HAP-1 (cell line): ENCODE measurements at regions not wholly inside any gene's neighbourhood (a gene's known extent, or its start where the extent isn't known, plus 50 kb on each side); places are given as distances from the start of the nearest gene placed in this dataset.

ENCODE experiments used
- DNase-seq, 2 experiments: peaks; one replicate each; pipeline ENCODE4 v3.0.0-alpha.2; 2016 to 2020; ENCODE audit warnings: low spot score in 2 of 2
- H3K27me3 ChIP-seq: fragments of 250-450 bp; sonication (Bioruptor Pico); 2 replicates; pipeline ENCODE4 v1.5.1; 2020; ENCODE audit warnings: low read depth, mild to moderate bottlenecking, moderate library complexity
- H3K36me3 ChIP-seq: fragments of 250-450 bp; sonication (Bioruptor Pico); replicated peaks from 2 replicates; pipeline ENCODE4 v1.5.1; 2020; ENCODE audit warnings: mild to moderate bottlenecking
- H3K4me1 ChIP-seq: fragments of 250-450 bp; sonication (Bioruptor Pico); 2 replicates; pipeline ENCODE4 v1.5.1; 2020; ENCODE audit warnings: mild to moderate bottlenecking
- H3K4me3 ChIP-seq: fragments of 250-450 bp; sonication (Bioruptor Pico); 2 replicates; pipeline ENCODE4 v1.5.1; 2020; ENCODE audit warnings: mild to moderate bottlenecking, moderate library complexity
- H3K9me3 ChIP-seq: fragments of 250-450 bp; sonication (Bioruptor Pico); 2 replicates; pipeline ENCODE4 v1.5.1; 2020; ENCODE audit warnings: mild to moderate bottlenecking, moderate library complexity
- in situ Hi-C: fragments of 300-500 bp; cut with MboI; formaldehyde crosslinking; loops from 3 replicates; pipeline ENCODE4 v1.14.3; 2020; ENCODE audit warnings: low sequenced_read_pairs, inconsistent platforms, mixed read lengths

GRCh38 chr9:89993678-89994630, 389.1 kb downstream of the GADD45G start:
- no peak for DNase-seq
- in situ Hi-C loops = no loop called here
- H3K9me3 ChIP-seq = no peaks in the 10 kb centered on the region

GRCh38 chr9:89994988-89995613, 390.3 kb downstream of the GADD45G start:
- no peak overlapping the region for H3K4me3 ChIP-seq
- in situ Hi-C loops = no loop called here
- no peaks in the 10 kb centered on the region for H3K4me1 ChIP-seq
- H3K36me3 ChIP-seq = no peaks in the 10 kb centered on the region
- DNase-seq = no peak
- no peaks in the 10 kb centered on the region for H3K9me3 ChIP-seq
- H3K27me3 ChIP-seq = no peaks in the 10 kb centered on the region

More at GRCh38 chr9:89993678-89994630, 389.1 kb downstream of the GADD45G start:
- H3K27me3 ChIP-seq = no peaks in the 10 kb centered on the region
- H3K4me1 ChIP-seq = no peaks in the 10 kb centered on the region
- no peak overlapping the region for H3K4me3 ChIP-seq
- H3K36me3 ChIP-seq = no peaks in the 10 kb centered on the region

GRCh38 chr9:89996116-89996515, 391.3 kb downstream of the GADD45G start:
- no peak for DNase-seq
- Histone ChIP-seq H3K4me3 (no peak overlapping the region), H3K9me3 (no peaks in the 10 kb centered on the region), H3K27me3 (no peaks in the 10 kb centered on the region), H3K4me1 (no peaks in the 10 kb centered on the region), H3K36me3 (no peaks in the 10 kb centered on the region)
- in situ Hi-C loops = no loop called here

- no peaks in the 10 kb centered on the region for H3K9me3 ChIP-seq
- no peak for DNase-seq
- no peaks in the 10 kb centered on the region for H3K36me3 ChIP-seq
- no peaks in the 10 kb centered on the region for H3K4me1 ChIP-seq
- no peak overlapping the region for H3K4me3 ChIP-seq
- in situ Hi-C loops = no loop called here
- no peaks in the 10 kb centered on the region for H3K27me3 ChIP-seq
Observed at GRCh38 chr9:89996773-89997172, 392.0 kb downstream of the GADD45G start.

- no peaks in the 10 kb centered on the region for H3K36me3 ChIP-seq
- H3K27me3 ChIP-seq = no peaks in the 10 kb centered on the region
Observed at GRCh38 chr9:89998633-89999032, 393.8 kb downstream of the GADD45G start.

GRCh38 chr9:89999176-89999533, 394.3 kb downstream of the GADD45G start:
- no peak for DNase-seq
- H3K4me3 ChIP-seq = no peak overlapping the region
- in situ Hi-C loops = no loop called here
- H3K9me3 ChIP-seq = no peaks in the 10 kb centered on the region
- no peaks in the 10 kb centered on the region for H3K27me3 ChIP-seq
- H3K4me1 ChIP-seq = no peaks in the 10 kb centered on the region
- H3K36me3 ChIP-seq = no peaks in the 10 kb centered on the region

More at GRCh38 chr9:89998633-89999032, 393.8 kb downstream of the GADD45G start:
- DNase-seq = no peak
- Histone ChIP-seq H3K4me1 (no peaks in the 10 kb centered on the region), H3K4me3 (no peak overlapping the region), H3K9me3 (no peaks in the 10 kb centered on the region)
- in situ Hi-C loops = no loop called here

GRCh38 chr9:89999534-90000370, 394.9 kb downstream of the GADD45G start:
- Histone ChIP-seq H3K9me3 (no peaks in the 10 kb centered on the region), H3K4me3 (no peak overlapping the region), H3K27me3 (no peaks in the 10 kb centered on the region), H3K4me1 (no peaks in the 10 kb centered on the region), H3K36me3 (no peaks in the 10 kb centered on the region)
- in situ Hi-C loops = no loop called here
- no peak for DNase-seq

- Histone ChIP-seq H3K36me3 (no peaks in the 10 kb centered on the region), H3K4me1 (no peaks in the 10 kb centered on the region), H3K4me3 (no peak overlapping the region), H3K27me3 (no peaks in the 10 kb centered on the region), H3K9me3 (no peaks in the 10 kb centered on the region)
- in situ Hi-C loops = no loop called here
- DNase-seq = no peak
Observed at GRCh38 chr9:90000925-90001324, 396.1 kb downstream of the GADD45G start.

- in situ Hi-C loops = no loop called here
- Histone ChIP-seq H3K4me1 (no peaks in the 10 kb centered on the region), H3K4me3 (no peak overlapping the region), H3K9me3 (no peaks in the 10 kb centered on the region), H3K36me3 (no peaks in the 10 kb centered on the region), H3K27me3 (no peaks in the 10 kb centered on the region)
- DNase-seq = no peak
Observed at GRCh38 chr9:90001747-90002146, 396.9 kb downstream of the GADD45G start.

GRCh38 chr9:90002397-90003271, 397.8 kb downstream of the GADD45G start:
- no peaks in the 10 kb centered on the region for H3K27me3 ChIP-seq
- H3K4me1 ChIP-seq = no peaks in the 10 kb centered on the region
- H3K36me3 ChIP-seq = no peaks in the 10 kb centered on the region
- no peak for DNase-seq
- H3K4me3 ChIP-seq = no peak overlapping the region
- in situ Hi-C loops = no loop called here
- H3K9me3 ChIP-seq = no peaks in the 10 kb centered on the region

- H3K4me1 ChIP-seq = no peaks in the 10 kb centered on the region
- no peaks in the 10 kb centered on the region for H3K9me3 ChIP-seq
- H3K4me3 ChIP-seq = no peak overlapping the region
- no peaks in the 10 kb centered on the region for H3K27me3 ChIP-seq
- DNase-seq = no peak
- no peaks in the 10 kb centered on the region for H3K36me3 ChIP-seq
- in situ Hi-C loops = no loop called here
Observed at GRCh38 chr9:90005388-90005787, 400.6 kb downstream of the GADD45G start.

GRCh38 chr9:90007516-90008440, 403.0 kb downstream of the GADD45G start:
- no peak for DNase-seq
- H3K4me1 ChIP-seq = no peaks in the 10 kb centered on the region
- in situ Hi-C loops = no loop called here
- H3K9me3 ChIP-seq = no peaks in the 10 kb centered on the region
- H3K36me3 ChIP-seq = no peaks in the 10 kb centered on the region
- no peaks in the 10 kb centered on the region for H3K27me3 ChIP-seq
- no peak overlapping the region for H3K4me3 ChIP-seq
